GM23338 (cell line): ENCODE measurements at regions not wholly inside any gene's neighbourhood (a gene's known extent, or its start where the extent isn't known, plus 50 kb on each side); places are given as distances from the start of the nearest gene placed in this dataset.

Experiments
- CREB1 ChIP-seq: fragments of 250-450 bp; sonication (Bioruptor Pico); IDR thresholded peaks from 2 replicates; pipeline ENCODE4 v1.5.0; 2020; ENCODE audit warnings: low read depth, mild to moderate bottlenecking, moderate library complexity
- CTCF ChIP-seq, 2 experiments: fragments of 200-600 bp in 1 of 2; sonication (generic) in 1 of 2; conservative IDR thresholded peaks; 2 replicates each; pipeline versions ENCODE4 v1.5.1 to v1.6.1; 2016 to 2017; ENCODE audit warnings: antibody characterized with exemption in 2 of 2, low read depth in 2 of 2, mild to moderate bottlenecking in 2 of 2, moderate library complexity in 1 of 2
- EZH2 ChIP-seq: fragments of 200-600 bp; sonication (generic); IDR thresholded peaks from one replicate; pipeline ENCODE4 v1.8.0; 2017; ENCODE audit warnings: antibody characterized with exemption, mild to moderate bottlenecking, low read depth; ENCODE audit not compliant: unreplicated experiment
- EZH2phosphoT487 ChIP-seq: fragments of 200-600 bp; sonication (generic); IDR thresholded peaks from one replicate; pipeline ENCODE4 v1.8.1; 2018; ENCODE audit warnings: antibody characterized with exemption; ENCODE audit not compliant: unreplicated experiment
- JUNB ChIP-seq: IDR thresholded peaks from one replicate; pipeline ENCODE4 v1.6.1; 2016; ENCODE audit warnings: antibody characterized with exemption; ENCODE audit not compliant: unreplicated experiment
- NANOG ChIP-seq: IDR thresholded peaks from 2 replicates; pipeline ENCODE4 v1.6.1; 2016; ENCODE audit warnings: antibody characterized with exemption, borderline replicate concordance
- POLR2AphosphoS5 ChIP-seq: IDR thresholded peaks from 2 replicates; pipeline ENCODE4 v1.6.1; 2016; ENCODE audit warnings: antibody characterized with exemption, low read depth
- REST ChIP-seq: IDR thresholded peaks from one replicate; pipeline ENCODE4 v1.6.1; 2018; ENCODE audit warnings: antibody characterized with exemption; ENCODE audit not compliant: unreplicated experiment
- STAT1 ChIP-seq: IDR thresholded peaks from one replicate; pipeline ENCODE4 v1.6.1; 2016; ENCODE audit warnings: antibody characterized with exemption; ENCODE audit not compliant: unreplicated experiment

- no peak for TF ChIP-seq EZH2phosphoT487
- TF ChIP-seq CTCF (conservative IDR thresholded peaks at IDR 0.05; ENCODE audit: low read depth in 2 of 2) = no peak
- TF ChIP-seq POLR2AphosphoS5 = no peak
- no peak for TF ChIP-seq REST
- TF ChIP-seq EZH2 = no peak
- no peak for TF ChIP-seq JUNB
- no peak for TF ChIP-seq CREB1 (CRISPR knock-in tag)
- TF ChIP-seq NANOG = no peak
- TF ChIP-seq STAT1 = no peak
Observed at GRCh38 chr20:47953471-47953870, 168.2 kb upstream of the SULF2 start.
